NB4 (cell line): ENCODE measurements at regions not wholly inside any gene's neighbourhood (a gene's known extent, or its start where the extent isn't known, plus 50 kb on each side); places are given as distances from the start of the nearest gene placed in this dataset.

Source experiments
- MYC ChIP-seq: IDR thresholded peaks from 2 replicates; pipeline ENCODE4 v1.6.1; 2011; ENCODE audit warnings: low read depth, low read length
- POLR2A ChIP-seq: IDR thresholded peaks from 2 replicates; pipeline ENCODE4 v1.6.1; 2011; ENCODE audit warnings: mild to moderate bottlenecking; ENCODE audit not compliant: insufficient read length; ENCODE audit errors: extremely low read depth
- TF ChIP-seq, protein P1 (sequence below): IDR thresholded peaks from one replicate; pipeline ENCODE4 v1.5.1; 2012; ENCODE audit warnings: low read depth, low read length

DNA sequence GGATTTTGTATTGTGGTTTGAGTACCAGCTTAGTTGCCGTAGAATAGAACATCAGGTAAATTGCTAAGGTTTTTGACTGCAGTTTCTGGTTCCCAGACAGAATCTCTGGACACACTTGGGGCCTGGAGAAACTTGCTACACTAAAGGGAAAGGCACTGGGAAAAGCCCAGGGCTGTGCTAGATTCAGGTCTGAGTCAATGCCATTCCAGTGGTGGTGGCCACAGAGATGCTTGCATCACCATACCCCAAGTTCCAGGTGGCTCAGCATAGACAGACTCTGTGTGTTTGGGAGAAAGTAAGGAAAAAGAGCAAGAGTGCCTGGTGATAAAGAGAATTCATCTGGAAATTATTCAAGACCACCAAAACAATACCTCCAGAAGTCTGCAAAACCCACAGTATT lies 120.6 kb downstream of the HMHB1 start:
- TF ChIP-seq, protein P1, sequence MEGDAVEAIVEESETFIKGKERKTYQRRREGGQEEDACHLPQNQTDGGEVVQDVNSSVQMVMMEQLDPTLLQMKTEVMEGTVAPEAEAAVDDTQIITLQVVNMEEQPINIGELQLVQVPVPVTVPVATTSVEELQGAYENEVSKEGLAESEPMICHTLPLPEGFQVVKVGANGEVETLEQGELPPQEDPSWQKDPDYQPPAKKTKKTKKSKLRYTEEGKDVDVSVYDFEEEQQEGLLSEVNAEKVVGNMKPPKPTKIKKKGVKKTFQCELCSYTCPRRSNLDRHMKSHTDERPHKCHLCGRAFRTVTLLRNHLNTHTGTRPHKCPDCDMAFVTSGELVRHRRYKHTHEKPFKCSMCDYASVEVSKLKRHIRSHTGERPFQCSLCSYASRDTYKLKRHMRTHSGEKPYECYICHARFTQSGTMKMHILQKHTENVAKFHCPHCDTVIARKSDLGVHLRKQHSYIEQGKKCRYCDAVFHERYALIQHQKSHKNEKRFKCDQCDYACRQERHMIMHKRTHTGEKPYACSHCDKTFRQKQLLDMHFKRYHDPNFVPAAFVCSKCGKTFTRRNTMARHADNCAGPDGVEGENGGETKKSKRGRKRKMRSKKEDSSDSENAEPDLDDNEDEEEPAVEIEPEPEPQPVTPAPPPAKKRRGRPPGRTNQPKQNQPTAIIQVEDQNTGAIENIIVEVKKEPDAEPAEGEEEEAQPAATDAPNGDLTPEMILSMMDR = no peak
- TF ChIP-seq MYC = no peak
- TF ChIP-seq POLR2A = no peak
